ENCODE measurements at regions not wholly inside any gene's neighbourhood (a gene's known extent, or its start where the extent isn't known, plus 50 kb on each side); places are given as distances from the start of the nearest gene placed in this dataset.
"Not testable (repeated sequence)": the region's sequence is repeated elsewhere in the genome, so short reads cannot be mapped to it uniquely, and the experiment has no call there.

DNA sequence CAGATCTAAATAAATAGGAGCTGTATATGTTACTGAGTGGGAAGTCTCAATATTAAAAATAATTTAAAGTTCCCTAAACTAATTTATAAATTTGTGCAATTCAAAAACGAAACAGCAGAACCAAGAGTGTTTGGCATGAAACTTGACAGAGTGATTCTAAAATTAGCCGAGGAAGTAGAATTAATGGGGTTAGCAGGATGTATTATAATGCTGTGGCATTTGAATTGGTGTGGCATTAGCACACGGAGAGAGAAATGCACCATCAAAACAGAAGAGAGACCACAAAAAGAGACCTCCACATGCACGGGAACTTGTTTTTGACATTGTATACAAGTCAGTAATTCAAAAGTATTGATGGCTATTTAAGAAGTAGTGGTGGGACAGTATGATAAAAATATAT is 366.0 kb upstream of the RGS6 start:
- H3K4me3 ChIP-seq (ENCODE audit: low read depth, low read length): no peak overlapping the region
- TF ChIP-seq, protein P1, sequence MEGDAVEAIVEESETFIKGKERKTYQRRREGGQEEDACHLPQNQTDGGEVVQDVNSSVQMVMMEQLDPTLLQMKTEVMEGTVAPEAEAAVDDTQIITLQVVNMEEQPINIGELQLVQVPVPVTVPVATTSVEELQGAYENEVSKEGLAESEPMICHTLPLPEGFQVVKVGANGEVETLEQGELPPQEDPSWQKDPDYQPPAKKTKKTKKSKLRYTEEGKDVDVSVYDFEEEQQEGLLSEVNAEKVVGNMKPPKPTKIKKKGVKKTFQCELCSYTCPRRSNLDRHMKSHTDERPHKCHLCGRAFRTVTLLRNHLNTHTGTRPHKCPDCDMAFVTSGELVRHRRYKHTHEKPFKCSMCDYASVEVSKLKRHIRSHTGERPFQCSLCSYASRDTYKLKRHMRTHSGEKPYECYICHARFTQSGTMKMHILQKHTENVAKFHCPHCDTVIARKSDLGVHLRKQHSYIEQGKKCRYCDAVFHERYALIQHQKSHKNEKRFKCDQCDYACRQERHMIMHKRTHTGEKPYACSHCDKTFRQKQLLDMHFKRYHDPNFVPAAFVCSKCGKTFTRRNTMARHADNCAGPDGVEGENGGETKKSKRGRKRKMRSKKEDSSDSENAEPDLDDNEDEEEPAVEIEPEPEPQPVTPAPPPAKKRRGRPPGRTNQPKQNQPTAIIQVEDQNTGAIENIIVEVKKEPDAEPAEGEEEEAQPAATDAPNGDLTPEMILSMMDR (IDR thresholded peaks at IDR 0.05; ENCODE audit: control insufficient read depth, extremely low read depth, insufficient read depth): no peak
- DNase-seq (ENCODE audit: low read depth): no peak

- DNase-seq (ENCODE audit: low read depth); H3K4me3 ChIP-seq (ENCODE audit: low read depth, low read length): not testable (repeated sequence)
Observed at GRCh38 chr14:71567499-71568133, 364.6 kb upstream of the RGS6 start.

- no peak for DNase-seq (ENCODE audit: low read depth)
- no peak overlapping the region for H3K4me3 ChIP-seq (ENCODE audit: low read depth, low read length)
- TF ChIP-seq, protein P1 (IDR thresholded peaks at IDR 0.05; ENCODE audit: control insufficient read depth, extremely low read depth, insufficient read depth): no peak
Observed at GRCh38 chr14:71574976-71575375, 357.3 kb upstream of the RGS6 start.

- H3K4me3 ChIP-seq (ENCODE audit: low read depth, low read length): no peak overlapping the region
- DNase-seq (ENCODE audit: low read depth): no peak
- TF ChIP-seq, protein P1 (IDR thresholded peaks at IDR 0.05; ENCODE audit: control insufficient read depth, extremely low read depth, insufficient read depth): no peak
Observed at GRCh38 chr14:71576472-71576871, 355.8 kb upstream of the RGS6 start.

- H3K4me3 ChIP-seq (ENCODE audit: low read depth, low read length): no peak overlapping the region
- DNase-seq (ENCODE audit: low read depth): no peak
- TF ChIP-seq, protein P1 (IDR thresholded peaks at IDR 0.05; ENCODE audit: control insufficient read depth, extremely low read depth, insufficient read depth): no peak
Observed at GRCh38 chr14:71579331-71579730, 352.9 kb upstream of the RGS6 start.

- TF ChIP-seq, protein P1 (IDR thresholded peaks at IDR 0.05; ENCODE audit: control insufficient read depth, extremely low read depth, insufficient read depth): no peak
Observed at GRCh38 chr14:71582705-71583104, 349.5 kb upstream of the RGS6 start.

GRCh38 chr14:71583194-71583593 is 349.0 kb upstream of the RGS6 start:
- no peak overlapping the region for H3K4me3 ChIP-seq (ENCODE audit: low read depth, low read length)
- peak; percentile 13 for DNase-seq (ENCODE audit: low read depth)
- TF ChIP-seq, protein P1 (IDR thresholded peaks at IDR 0.05; ENCODE audit: control insufficient read depth, extremely low read depth, insufficient read depth): no peak

More at GRCh38 chr14:71582705-71583104, 349.5 kb upstream of the RGS6 start:
- no peak overlapping the region for H3K4me3 ChIP-seq (ENCODE audit: low read depth, low read length)
- no peak for DNase-seq (ENCODE audit: low read depth)

Measured in LNCaP clone FGC (cell line).